Naive thymus-derived CD4-positive, alpha-beta T cell (primary cell): ENCODE measurements at regions not wholly inside any gene's neighbourhood (a gene's known extent, or its start where the extent isn't known, plus 50 kb on each side); places are given as distances from the start of the nearest gene placed in this dataset.

Experiments used
- ATAC-seq: fragments of 150-1000 bp; cut with Tn5 transposase; 2 replicates; pipeline ENCODE4 v1.10.0; 2021; ENCODE audit warnings: mild to moderate bottlenecking, moderate library complexity
- CTCF ChIA-PET: fragments of 350-600 bp; sonication (Branson Sonifier 250); formaldehyde crosslinking; loops from one replicate; lab custom pipeline; 2021; ENCODE audit warnings: antibody characterized with exemption; lab: Charles Lee
- POLR2A ChIA-PET: fragments of 350-600 bp; sonication (Branson Sonifier 250); formaldehyde crosslinking; loops from one replicate; lab custom pipeline; 2021; ENCODE audit warnings: antibody characterized with exemption, inconsistent platforms; lab: Charles Lee
- DNase-seq, 9 donors: peaks; one replicate each; pipeline versions ENCODE4 v3.0.0 to v3.0.0-alpha.2; 2020 to 2022; ENCODE audit warnings: mixed read lengths in 1 of 9
- H3K27ac ChIP-seq: one replicate; pipeline ENCODE4 v1.7.0; 2013; ENCODE audit warnings: mild to moderate bottlenecking, low read depth, low read length, moderate library complexity
- H3K27me3 ChIP-seq, 2 donors: one replicate each; pipeline ENCODE4 v1.7.0; 2013; ENCODE audit warnings: low read length in 2 of 2, mild to moderate bottlenecking in 2 of 2, moderate library complexity in 2 of 2; ENCODE audit not compliant: control insufficient read depth in 2 of 2, insufficient read depth in 2 of 2
- H3K36me3 ChIP-seq, 3 experiments: 1 replicate in 2 of 3; 2 replicates in 1 of 3; pipeline ENCODE4 v1.7.0; 2013; ENCODE audit warnings: low read length in 3 of 3, mild to moderate bottlenecking in 3 of 3, moderate library complexity in 1 of 3; ENCODE audit not compliant: insufficient read depth in 3 of 3, control insufficient read depth in 2 of 3
- H3K4me1 ChIP-seq, 2 donors: one replicate each; pipeline ENCODE4 v1.7.0; 2013; ENCODE audit warnings: low read length in 2 of 2, mild to moderate bottlenecking in 2 of 2, moderate library complexity in 1 of 2; ENCODE audit not compliant: control insufficient read depth in 2 of 2, insufficient read depth in 2 of 2
- H3K4me3 ChIP-seq: 2 replicates; pipeline ENCODE4 v1.7.0; 2013; ENCODE audit warnings: mild to moderate bottlenecking, low read length
- H3K9me3 ChIP-seq, 3 experiments: 1 replicate in 2 of 3; 2 replicates in 1 of 3; pipeline ENCODE4 v1.7.0; 2013; ENCODE audit warnings: low read length in 3 of 3; ENCODE audit not compliant: control insufficient read depth in 2 of 3
- H3K27ac Mint-ChIP-seq, 9 donors: one replicate each; pipeline ENCODE4 v1.8.0; 2020 to 2022; ENCODE audit warnings: mixed read lengths in 9 of 9, mild to moderate bottlenecking in 8 of 9, moderate library complexity in 5 of 9, inconsistent platforms in 2 of 9
- H3K27me3 Mint-ChIP-seq, 5 donors: one replicate each; pipeline ENCODE4 v1.8.0; 2021 to 2022; ENCODE audit warnings: mixed read lengths in 5 of 5, mild to moderate bottlenecking in 1 of 5
- H3K36me3 Mint-ChIP-seq, 5 donors: one replicate each; pipeline ENCODE4 v1.8.0; 2020 to 2022; ENCODE audit warnings: mixed read lengths in 5 of 5, mild to moderate bottlenecking in 3 of 5, inconsistent platforms in 1 of 5
- H3K4me1 Mint-ChIP-seq, 7 donors: one replicate each; pipeline ENCODE4 v1.8.0; 2020 to 2022; ENCODE audit warnings: mixed read lengths in 7 of 7, mild to moderate bottlenecking in 3 of 7, inconsistent platforms in 1 of 7
- H3K4me3 Mint-ChIP-seq, 10 donors: one replicate each; pipeline ENCODE4 v1.8.0; 2020 to 2022; ENCODE audit warnings: mild to moderate bottlenecking in 10 of 10, mixed read lengths in 10 of 10, moderate library complexity in 6 of 10, inconsistent platforms in 2 of 10
- H3K9me3 Mint-ChIP-seq, 11 donors: one replicate each; pipeline ENCODE4 v1.8.0; 2020 to 2022; ENCODE audit warnings: mixed read lengths in 11 of 11, mild to moderate bottlenecking in 4 of 11, inconsistent platforms in 1 of 11, moderate library complexity in 1 of 11
- intact Hi-C, 2 donors: fragments of 100-400 bp; cut with micrococcal nuclease; formaldehyde crosslinking; loops; one replicate each; pipeline ENCODE4 v1.15.1; 2023

- Histone ChIP-seq H3K4me1 (no peaks in the 10 kb centered on the region), H3K27ac (no peak overlapping the region), H3K36me3 (no peaks in the 10 kb centered on the region), H3K4me3 (no peak overlapping the region), H3K9me3 (peaks cover 0 to 7% (median 0%) of the 10 kb centered on the region in 3 experiments), H3K27me3 (no peaks in the 10 kb centered on the region)
- H3K27ac Mint-ChIP-seq: no peak overlapping the region
- ATAC-seq (no peak), DNase-seq (no peak)
- H3K4me3 Mint-ChIP-seq: no peak overlapping the region
- H3K36me3 Mint-ChIP-seq: peaks cover 0 to 5% (median 0%) of the 10 kb centered on the region in 5 donors
- peaks cover 0 to 9% (median 5%) of the 10 kb centered on the region in 11 donors for H3K9me3 Mint-ChIP-seq
- intact Hi-C loops: no loop called here
- H3K4me1 Mint-ChIP-seq: peaks cover 0 to 9% (median 2%) of the 10 kb centered on the region in 7 donors
- peaks cover 0 to 9% (median 6%) of the 10 kb centered on the region in 5 donors for H3K27me3 Mint-ChIP-seq
- CTCF ChIA-PET: no interaction called here
- POLR2A ChIA-PET: no interaction called here
Observed at GRCh38 chr16:50446861-50447260, 78.1 kb upstream of the BRD7 start.

- no peak for DNase-seq
- no peak overlapping the region for H3K4me3 ChIP-seq
- peaks cover 0 to 13% (median 6%) of the 10 kb centered on the region in 11 donors for H3K9me3 Mint-ChIP-seq
- no peak overlapping the region for H3K4me3 Mint-ChIP-seq
- H3K27me3 ChIP-seq: no peaks in the 10 kb centered on the region
- POLR2A ChIA-PET: no interaction called here
- H3K27me3 Mint-ChIP-seq: peaks cover 0 to 9% (median 6%) of the 10 kb centered on the region in 5 donors
- ATAC-seq: no peak
- H3K9me3 ChIP-seq: peaks cover 0 to 16% (median 0%) of the 10 kb centered on the region in 3 experiments
- no peaks in the 10 kb centered on the region for H3K4me1 ChIP-seq
- H3K36me3 Mint-ChIP-seq: peaks cover 0 to 5% (median 0%) of the 10 kb centered on the region in 5 donors
- H3K27ac Mint-ChIP-seq: no peak overlapping the region
- CTCF ChIA-PET: no interaction called here
- intact Hi-C loops: no loop called here
- H3K36me3 ChIP-seq: no peaks in the 10 kb centered on the region
- no peak overlapping the region for H3K27ac ChIP-seq
- H3K4me1 Mint-ChIP-seq: peaks cover 0 to 9% (median 2%) of the 10 kb centered on the region in 7 donors
Observed at GRCh38 chr16:50445621-50446555, 77.1 kb upstream of the BRD7 start.

- Mint-ChIP-seq H3K4me3 (no peak overlapping the region), H3K27me3 (peaks cover 0 to 9% (median 5%) of the 10 kb centered on the region in 5 donors), H3K27ac (no peak overlapping the region), H3K9me3 (peaks cover 5 to 26% (median 18%) of the 10 kb centered on the region in 11 donors), H3K36me3 (peaks cover 2 to 15% (median 7%) of the 10 kb centered on the region in 5 donors), H3K4me1 (peaks cover 0 to 9% (median 2%) of the 10 kb centered on the region in 7 donors)
- DNase-seq (no peak), ATAC-seq (no peak)
- intact Hi-C loops: no loop called here
- no peaks in the 10 kb centered on the region for H3K4me1 ChIP-seq
- H3K27me3 ChIP-seq: no peaks in the 10 kb centered on the region
- H3K4me3 ChIP-seq: no peak overlapping the region
- H3K9me3 ChIP-seq: peaks cover 0 to 23% (median 0%) of the 10 kb centered on the region in 3 experiments
- H3K27ac ChIP-seq: no peak overlapping the region
- CTCF ChIA-PET: no interaction called here
- no peaks in the 10 kb centered on the region for H3K36me3 ChIP-seq
- POLR2A ChIA-PET: no interaction called here
Observed at GRCh38 chr16:50444526-50444925, 75.7 kb upstream of the BRD7 start.

- no peaks in the 10 kb centered on the region for H3K4me1 ChIP-seq
- no peak overlapping the region for H3K4me3 Mint-ChIP-seq
- H3K36me3 ChIP-seq: no peaks in the 10 kb centered on the region
- DNase-seq (no peak), ATAC-seq (no peak)
- H3K4me1 Mint-ChIP-seq: peaks cover 0 to 3% (median 0%) of the 10 kb centered on the region in 7 donors
- no peak overlapping the region for H3K27ac ChIP-seq
- peaks cover 2 to 21% (median 13%) of the 10 kb centered on the region in 5 donors for H3K36me3 Mint-ChIP-seq
- intact Hi-C loops: no loop called here
- H3K9me3 ChIP-seq: peaks cover 0 to 27% (median 0%) of the 10 kb centered on the region in 3 experiments
- H3K4me3 ChIP-seq: no peak overlapping the region
- H3K9me3 Mint-ChIP-seq: peaks cover 11 to 39% (median 29%) of the 10 kb centered on the region in 11 donors
- H3K27me3 Mint-ChIP-seq: peaks cover 0 to 3% (median 0%) of the 10 kb centered on the region in 5 donors
- ChIA-PET POLR2A (no interaction called here), CTCF (no interaction called here)
- H3K27ac Mint-ChIP-seq: no peak overlapping the region
- H3K27me3 ChIP-seq: no peaks in the 10 kb centered on the region
Observed at GRCh38 chr16:50442221-50442620, 73.4 kb upstream of the BRD7 start.

GRCh38 chr16:50441486-50442157 lies 72.8 kb upstream of the BRD7 start:
- DNase-seq: no peak
- peaks cover 0 to 3% (median 0%) of the 10 kb centered on the region in 5 donors for H3K27me3 Mint-ChIP-seq
- no peaks in the 10 kb centered on the region for H3K27me3 ChIP-seq
- ChIA-PET CTCF (no interaction called here), POLR2A (no interaction called here)
- peaks cover 2 to 21% (median 13%) of the 10 kb centered on the region in 5 donors for H3K36me3 Mint-ChIP-seq
- H3K9me3 ChIP-seq: peaks cover 0 to 27% (median 0%) of the 10 kb centered on the region in 3 experiments
- H3K4me1 Mint-ChIP-seq: no peaks in the 10 kb centered on the region
- intact Hi-C loops: no loop called here
- no peaks in the 10 kb centered on the region for H3K36me3 ChIP-seq
- ATAC-seq: no peak
- peaks cover 11 to 39% (median 29%) of the 10 kb centered on the region in 11 donors for H3K9me3 Mint-ChIP-seq
- H3K4me1 ChIP-seq: no peaks in the 10 kb centered on the region
- no peak overlapping the region for H3K4me3 Mint-ChIP-seq
- no peak overlapping the region for H3K27ac ChIP-seq
- no peak overlapping the region for H3K4me3 ChIP-seq
- H3K27ac Mint-ChIP-seq: no peak overlapping the region

GRCh38 chr16:50440991-50441390 lies 72.2 kb upstream of the BRD7 start:
- POLR2A ChIA-PET: no interaction called here
- H3K27ac ChIP-seq: no peak overlapping the region
- peaks cover 2 to 21% (median 13%) of the 10 kb centered on the region in 5 donors for H3K36me3 Mint-ChIP-seq
- intact Hi-C loops: no loop called here
- DNase-seq (no peak), ATAC-seq (no peak)
- no peaks in the 10 kb centered on the region for H3K4me1 Mint-ChIP-seq
- peaks cover 0 to 27% (median 0%) of the 10 kb centered on the region in 3 experiments for H3K9me3 ChIP-seq
- CTCF ChIA-PET: no interaction called here
- no peaks in the 10 kb centered on the region for H3K4me1 ChIP-seq
- no peaks in the 10 kb centered on the region for H3K27me3 ChIP-seq
- no peak overlapping the region for H3K4me3 ChIP-seq
- no peaks in the 10 kb centered on the region for H3K36me3 ChIP-seq
- peaks cover 0 to 3% (median 0%) of the 10 kb centered on the region in 5 donors for H3K27me3 Mint-ChIP-seq
- H3K9me3 Mint-ChIP-seq: peaks cover 11 to 39% (median 29%) of the 10 kb centered on the region in 11 donors
- H3K4me3 Mint-ChIP-seq: no peak overlapping the region
- H3K27ac Mint-ChIP-seq: no peak overlapping the region
